Smooth muscle cell of the brain vasculature (primary cell): ENCODE measurements at regions not wholly inside any gene's neighbourhood (a gene's known extent, or its start where the extent isn't known, plus 50 kb on each side); places are given as distances from the start of the nearest gene placed in this dataset.
A peak's percentile ranks its signal among the peaks of the same experiment; 100 is the strongest.
"Not testable (repeated sequence)": the region's sequence is repeated elsewhere in the genome, so short reads cannot be mapped to it uniquely, and the experiment has no call there.

Experiments
- DNase-seq: peaks from one replicate; pipeline ENCODE4 v3.0.0-alpha.2; 2012; ENCODE audit warnings: low read depth, low spot score

GRCh38 chr7:6938284-6938683 is 112.2 kb upstream of the CCZ1B start:
- not testable (repeated sequence) for DNase-seq

- DNase-seq, result not testable (repeated sequence)
These were observed 113.1 kb upstream of the CCZ1B start for GRCh38 chr7:6939126-6939525.

DNA sequence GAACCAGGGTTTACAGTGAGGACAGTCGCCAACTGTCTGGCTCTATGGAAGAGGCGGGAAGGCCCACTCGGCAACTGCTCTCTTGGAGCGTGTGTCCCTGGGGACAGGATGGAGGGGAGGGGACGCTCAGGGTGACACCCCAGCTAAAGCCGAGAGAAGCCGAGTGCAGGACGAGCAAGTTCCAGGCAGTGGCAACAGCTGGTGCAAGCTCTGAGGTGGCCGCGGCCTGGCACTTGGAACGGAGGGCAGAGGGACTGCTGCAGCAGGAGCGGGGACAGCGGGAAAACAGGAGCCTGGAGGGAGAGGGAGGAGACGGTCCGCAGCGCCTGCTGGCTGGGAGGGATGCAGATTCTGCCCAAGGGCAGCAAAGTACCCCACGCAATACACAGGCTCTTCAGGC is 113.8 kb upstream of the CCZ1B start:
- DNase-seq, result not testable (repeated sequence)

GRCh38 chr7:6946873-6947272 is 120.8 kb upstream of the CCZ1B start:
- not testable (repeated sequence) for DNase-seq

GRCh38 chr7:6950231-6950630 is 124.2 kb upstream of the CCZ1B start:
- DNase-seq, result not testable (repeated sequence)

DNA sequence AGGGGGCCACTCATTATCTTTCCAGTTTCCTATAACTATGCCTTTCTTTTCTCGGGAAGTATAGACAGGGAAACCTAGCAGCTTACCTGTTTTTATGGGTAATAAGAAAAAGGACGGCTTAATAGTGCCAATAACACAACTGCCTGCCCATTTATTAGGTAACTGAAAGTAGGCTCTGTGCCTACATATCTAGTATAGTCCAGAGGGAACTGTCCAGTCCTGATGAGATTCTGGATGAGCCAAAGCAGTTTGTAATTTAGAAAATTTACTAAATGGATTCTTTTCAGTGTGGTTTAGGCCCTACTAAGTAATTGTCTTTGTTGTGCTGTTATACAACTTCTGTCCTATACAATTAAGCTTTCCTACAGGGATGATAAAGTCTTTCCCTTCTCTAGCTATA is 125.5 kb upstream of the CCZ1B start:
- not testable (repeated sequence) for DNase-seq

GRCh38 chr7:6953138-6953797 is 127.2 kb upstream of the CCZ1B start:
- DNase-seq, result not testable (repeated sequence)

DNA sequence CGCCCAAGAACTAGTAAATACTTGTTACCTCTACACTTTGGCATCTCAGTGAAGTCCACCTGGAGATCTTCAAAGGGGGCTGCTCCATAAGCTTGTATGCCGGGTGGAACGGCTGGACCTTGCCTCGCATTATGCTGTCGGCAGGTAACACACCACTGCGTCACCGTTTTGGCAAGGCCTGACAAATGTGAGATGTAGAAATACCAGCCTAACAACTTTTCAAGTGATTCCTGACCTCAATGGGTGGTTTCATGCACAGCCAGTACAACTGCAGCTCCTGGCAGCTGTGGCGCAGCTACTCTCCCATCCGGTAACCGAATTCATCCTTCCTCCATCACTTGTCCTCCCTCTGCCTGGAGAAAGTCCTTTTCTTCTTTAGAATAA is 127.7 kb upstream of the CCZ1B start:
- not testable (repeated sequence) for DNase-seq

- DNase-seq, result not testable (repeated sequence)
These were observed 129.3 kb upstream of the CCZ1B start for GRCh38 chr7:6955385-6955784.

- not testable (repeated sequence) for DNase-seq
These were observed 130.0 kb upstream of the CCZ1B start for GRCh38 chr7:6955990-6956566.

- DNase-seq, result not testable (repeated sequence)
These were observed 132.3 kb upstream of the CCZ1B start for GRCh38 chr7:6958371-6958770.

- not testable (repeated sequence) for DNase-seq
These were observed 133.9 kb upstream of the CCZ1B start for GRCh38 chr7:6959942-6960341.

DNA sequence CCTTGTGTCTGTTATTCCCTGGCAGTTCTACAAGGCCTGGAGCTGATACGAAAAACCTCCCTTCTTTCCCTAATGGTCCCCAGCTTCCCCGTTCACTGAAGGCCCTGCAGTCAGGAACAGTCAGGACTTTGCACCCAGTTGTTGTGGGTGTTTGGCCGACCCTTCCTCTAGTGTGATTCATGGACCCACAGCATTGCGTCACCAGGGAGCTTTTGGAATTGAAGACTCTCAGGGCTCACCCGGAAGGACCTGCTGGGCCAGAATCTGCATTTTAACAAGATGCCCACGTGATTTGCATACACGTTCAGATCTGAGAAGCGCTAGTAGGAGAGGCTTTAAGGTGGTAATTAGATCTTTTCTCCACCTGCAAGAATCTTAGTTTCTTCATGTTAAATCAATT is 136.8 kb upstream of the CCZ1B start:
- DNase-seq, result not testable (repeated sequence)

- peak; percentile 0 for DNase-seq
These were observed 139.0 kb upstream of the CCZ1B start for GRCh38 chr7:6965051-6965450.

GRCh38 chr7:6970180-6970579 is 144.1 kb upstream of the CCZ1B start:
- not testable (repeated sequence) for DNase-seq

GRCh38 chr7:6974876-6975275 is 148.8 kb upstream of the CCZ1B start:
- not testable (repeated sequence) for DNase-seq

GRCh38 chr7:6975346-6975745 is 149.3 kb upstream of the CCZ1B start:
- DNase-seq, result not testable (repeated sequence)

DNA sequence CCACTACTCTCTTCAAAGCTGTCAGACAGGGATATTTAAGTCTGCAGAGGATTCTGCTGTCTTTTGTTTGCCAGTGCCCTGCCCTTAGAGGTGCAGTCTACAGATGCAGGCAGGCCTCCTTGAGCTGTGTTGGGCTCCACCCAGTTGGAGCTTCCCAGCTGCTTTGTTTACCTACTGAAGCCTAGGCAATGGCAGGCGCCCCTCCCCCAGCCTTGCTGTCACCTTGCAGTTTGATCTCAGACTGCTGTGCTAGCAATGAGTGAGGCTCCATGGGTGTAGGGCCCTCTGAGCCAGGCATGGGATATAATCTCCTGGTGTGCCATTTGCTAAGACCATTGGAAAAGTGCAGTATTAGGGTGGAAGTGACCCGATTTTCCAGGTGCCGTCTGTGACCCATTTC is 151.3 kb upstream of the CCZ1B start:
- not testable (repeated sequence) for DNase-seq

DNA sequence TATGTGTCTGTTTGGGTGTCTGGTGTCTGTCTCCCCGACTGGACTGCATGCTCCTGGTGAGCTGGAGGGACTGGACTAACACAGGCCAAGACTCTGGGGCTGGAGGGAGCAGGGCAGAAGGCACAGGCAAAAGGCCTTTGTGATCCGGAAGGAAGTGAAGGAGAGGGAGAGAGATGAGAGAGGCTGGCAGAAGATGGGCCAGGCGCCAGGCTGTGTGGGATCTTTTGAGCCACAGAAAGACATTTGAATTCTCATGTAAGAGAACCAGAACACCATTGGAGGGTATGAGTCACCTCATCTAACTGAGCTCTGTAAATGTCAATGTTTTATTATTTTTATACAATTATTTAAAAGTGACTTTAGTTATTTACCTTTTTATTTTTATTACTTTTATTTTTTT is 152.3 kb upstream of the CCZ1B start:
- not testable (repeated sequence) for DNase-seq

DNA sequence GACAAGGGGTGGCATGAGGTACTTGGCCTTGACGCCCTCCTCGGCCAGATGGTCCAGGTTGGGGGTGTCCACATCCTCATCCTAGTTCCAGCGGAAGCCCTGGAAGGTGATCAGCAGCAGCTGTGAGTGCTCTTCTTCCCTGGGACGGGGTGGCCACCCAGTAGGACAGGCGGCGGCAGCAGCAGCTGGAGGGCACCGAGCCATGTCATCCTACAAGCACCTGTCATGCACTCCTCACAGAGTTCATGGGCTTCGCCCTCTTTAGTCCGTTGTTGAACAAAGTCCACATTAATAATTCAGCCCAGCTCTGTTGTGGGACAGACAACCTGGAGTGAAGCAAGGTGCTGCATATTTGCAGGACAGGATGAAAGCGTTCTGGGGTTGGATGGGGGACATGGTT is 153.4 kb upstream of the CCZ1B start:
- DNase-seq, result not testable (repeated sequence)

GRCh38 chr7:6982375-6982774 is 156.3 kb upstream of the CCZ1B start:
- not testable (repeated sequence) for DNase-seq

DNA sequence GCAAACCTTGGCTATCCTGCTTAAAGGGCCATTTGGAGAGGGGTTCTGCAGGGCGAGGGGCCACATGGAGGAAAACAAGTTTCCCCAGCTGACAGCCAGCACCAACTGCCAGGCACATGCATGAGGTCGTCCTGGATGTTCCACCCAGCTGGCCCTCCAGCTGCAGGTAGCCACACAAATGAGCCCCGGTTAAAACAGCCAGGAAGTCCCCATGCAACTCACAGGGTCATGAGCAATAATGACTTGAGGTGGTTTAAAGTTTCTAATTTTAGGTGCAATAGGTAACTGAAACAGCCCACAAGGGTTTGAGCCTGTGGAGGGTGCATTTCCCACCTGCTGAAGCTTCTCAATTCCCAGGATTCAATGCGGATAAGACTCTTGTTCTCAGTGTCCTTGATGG is 160.8 kb upstream of the CCZ1B start:
- not testable (repeated sequence) for DNase-seq

DNA sequence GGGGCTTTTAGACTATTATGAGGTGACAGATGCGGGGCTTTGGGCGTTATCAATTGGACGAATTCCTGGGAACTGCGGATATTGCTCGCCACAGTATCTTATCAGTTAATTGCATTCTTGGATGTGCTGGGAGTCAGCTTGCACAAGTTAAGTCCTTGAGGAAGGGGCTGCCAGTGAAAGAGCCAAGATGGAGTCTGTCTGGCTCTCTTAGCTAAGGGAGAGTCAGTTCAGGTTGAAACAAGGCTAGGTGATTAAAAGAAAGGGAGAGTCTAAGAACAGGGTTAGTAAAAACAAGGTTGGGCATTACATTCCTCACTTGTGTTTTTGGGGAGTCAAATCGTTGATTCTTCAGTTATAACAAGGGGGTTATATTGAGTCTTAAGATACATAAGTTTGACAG is 162.5 kb upstream of the CCZ1B start:
- DNase-seq, result not testable (repeated sequence)
